Activated CD4-positive, alpha-beta T cell treated with anti-CD3 and anti-CD28 coated beads for 1 hour (primary cell): ENCODE measurements at regions not wholly inside any gene's neighbourhood (a gene's known extent, or its start where the extent isn't known, plus 50 kb on each side); places are given as distances from the start of the nearest gene placed in this dataset.

Source experiments
- DNase-seq: peaks from one replicate; pipeline ENCODE4 v3.0.0-alpha.2; 2020

- no peak for DNase-seq
Measured at GRCh38 chr10:44689368-44689767, 221.8 kb upstream of the TMEM72 start.

- no peak for DNase-seq
Measured at GRCh38 chr10:44696496-44696895, 214.6 kb upstream of the TMEM72 start.

GRCh38 chr10:44697116-44697515 lies 214.0 kb upstream of the TMEM72 start:
- DNase-seq, result no peak

- no peak for DNase-seq
Measured at GRCh38 chr10:44702531-44702930, 208.6 kb upstream of the TMEM72 start.

GRCh38 chr10:44703241-44704155 lies 207.6 kb upstream of the TMEM72 start:
- DNase-seq, result no peak

GRCh38 chr10:44704616-44705015 lies 206.5 kb upstream of the TMEM72 start:
- DNase-seq, result no peak

- no peak for DNase-seq
Measured at GRCh38 chr10:44706745-44707144, 204.4 kb upstream of the TMEM72 start.

- no peak for DNase-seq
Measured at GRCh38 chr10:44713307-44713706, 197.8 kb upstream of the TMEM72 start.

GRCh38 chr10:44714451-44714850 lies 196.7 kb upstream of the TMEM72 start:
- DNase-seq, result no peak

- DNase-seq, result no peak
Measured at GRCh38 chr10:44715136-44715535, 196.0 kb upstream of the TMEM72 start.

GRCh38 chr10:44716470-44717015 lies 194.6 kb upstream of the TMEM72 start:
- DNase-seq, result no peak

- DNase-seq, result no peak
Measured at GRCh38 chr10:44723082-44723481, 188.1 kb upstream of the TMEM72 start.

- DNase-seq, result no peak
Measured at GRCh38 chr10:44723619-44724325, 187.4 kb upstream of the TMEM72 start.

- no peak for DNase-seq
Measured at GRCh38 chr10:44724415-44725174, 186.5 kb upstream of the TMEM72 start.

GRCh38 chr10:44725404-44725803 lies 185.7 kb upstream of the TMEM72 start:
- DNase-seq, result no peak

GRCh38 chr10:44731283-44731682 lies 179.9 kb upstream of the TMEM72 start:
- no peak for DNase-seq

- no peak for DNase-seq
Measured at GRCh38 chr10:44733501-44734488, 177.3 kb upstream of the TMEM72 start.

- no peak for DNase-seq
Measured at GRCh38 chr10:44742248-44742647, 168.9 kb upstream of the TMEM72 start.

- DNase-seq, result no peak
Measured at GRCh38 chr10:44743535-44743934, 167.6 kb upstream of the TMEM72 start.

- no peak for DNase-seq
Measured at GRCh38 chr10:44745920-44746319, 165.2 kb upstream of the TMEM72 start.

- no peak for DNase-seq
Measured at GRCh38 chr10:44747593-44748172, 163.5 kb upstream of the TMEM72 start.
